ENCODE measurements at regions not wholly inside any gene's neighbourhood (a gene's known extent, or its start where the extent isn't known, plus 50 kb on each side); places are given as distances from the start of the nearest gene placed in this dataset.

GRCh38 chr13:40318366-40318765 is 348.1 kb downstream of the FOXO1 start:
- DNase-seq: no peak

- DNase-seq: no peak
Measured at GRCh38 chr13:40319699-40320579, 346.5 kb downstream of the FOXO1 start.

DNA sequence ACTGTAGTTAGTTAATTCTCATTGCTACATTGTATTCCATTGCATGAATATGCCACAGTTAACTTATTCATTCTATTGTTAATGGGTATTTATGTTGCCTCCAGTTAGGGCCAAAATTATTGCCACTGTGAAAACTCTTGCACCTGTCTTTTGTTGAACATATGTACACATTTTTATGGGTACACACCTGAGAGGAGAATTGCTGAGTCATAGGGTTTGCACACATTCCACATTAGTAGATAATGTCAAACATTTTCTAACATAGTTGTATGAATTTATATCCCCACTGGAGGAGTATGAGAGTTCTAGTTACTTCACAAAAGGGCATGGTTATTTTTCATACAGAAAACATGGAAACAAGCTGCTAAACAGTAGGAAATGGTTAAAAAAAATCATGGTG is 338.4 kb downstream of the FOXO1 start:
- no peak for DNase-seq

- DNase-seq: no peak
Measured at GRCh38 chr13:40329781-40330485, 336.5 kb downstream of the FOXO1 start.

DNA sequence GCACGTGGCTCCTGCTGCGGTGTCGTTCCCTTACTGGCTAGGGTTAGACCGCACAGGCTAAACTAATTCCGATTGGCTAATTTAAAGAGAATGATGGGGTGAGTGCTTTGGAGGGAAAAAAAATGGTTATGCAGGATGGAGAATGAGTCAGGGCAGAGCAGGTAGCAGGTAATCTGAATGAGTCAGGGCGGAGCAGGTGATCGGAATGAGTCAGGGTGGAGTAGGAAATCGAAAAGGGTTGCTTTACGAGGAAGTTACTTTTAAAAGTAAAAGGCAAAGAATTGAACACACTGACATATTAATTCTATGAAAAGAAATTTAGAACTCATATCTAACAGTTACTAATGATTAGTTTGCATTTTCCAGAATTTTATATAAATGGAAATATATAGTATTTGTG is 335.5 kb downstream of the FOXO1 start:
- no peak for DNase-seq

- DNase-seq: no peak
Measured at GRCh38 chr13:40331802-40332201, 334.6 kb downstream of the FOXO1 start.

- no peak for DNase-seq
Measured at GRCh38 chr13:40333226-40333625, 333.2 kb downstream of the FOXO1 start.

- DNase-seq: no peak
Measured at GRCh38 chr13:40334031-40334430, 332.4 kb downstream of the FOXO1 start.

- no peak for DNase-seq
Measured at GRCh38 chr13:40334616-40335015, 331.8 kb downstream of the FOXO1 start.

DNA sequence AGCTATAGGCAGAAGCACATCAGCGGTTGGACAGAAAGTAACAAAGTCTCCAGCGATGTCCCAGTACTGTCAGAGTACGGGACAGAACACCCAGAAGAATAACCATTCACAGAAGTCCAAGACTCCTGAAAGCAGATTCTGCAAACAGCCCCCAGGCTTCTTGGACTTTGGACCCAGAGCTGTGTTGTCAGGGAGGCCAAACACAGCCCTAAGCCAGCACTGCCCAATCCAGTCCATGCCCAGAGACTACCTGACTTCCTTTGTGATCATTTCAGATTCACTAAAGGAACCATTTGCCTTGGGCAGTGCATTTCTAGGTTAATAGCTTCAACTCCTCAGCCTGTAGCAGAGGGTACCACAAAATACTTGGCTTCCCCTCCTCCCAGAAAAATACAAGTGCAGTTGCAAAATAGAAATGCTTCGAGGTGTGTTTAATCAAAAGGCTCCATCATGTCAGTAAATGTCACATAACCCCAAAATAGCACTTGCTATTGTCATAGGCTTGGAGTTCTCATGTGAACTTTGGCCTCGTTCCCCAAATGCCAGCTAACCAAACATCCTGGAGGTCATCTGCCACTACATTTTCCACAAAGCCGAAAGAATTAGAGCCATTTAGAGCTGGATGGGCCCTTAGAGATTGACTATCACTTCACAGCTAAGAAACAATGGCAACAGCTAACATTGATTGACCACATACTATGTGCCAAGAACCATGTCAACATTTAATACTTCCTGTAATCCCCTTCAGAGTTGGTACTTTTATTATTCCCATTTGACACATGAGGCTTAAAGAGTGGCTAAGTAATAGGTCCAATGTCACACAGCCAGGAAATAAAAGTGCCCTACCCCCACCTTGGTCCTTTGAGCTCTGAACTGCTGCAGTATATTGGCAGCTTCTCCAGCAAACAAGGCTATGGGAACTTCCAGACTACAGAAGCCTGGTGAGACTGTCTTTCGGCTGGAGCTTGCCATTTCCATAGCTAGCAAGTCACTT is 329.9 kb downstream of the FOXO1 start:
- DNase-seq: no peak

- DNase-seq: no peak
Measured at GRCh38 chr13:40337651-40338050, 328.8 kb downstream of the FOXO1 start.

DNA sequence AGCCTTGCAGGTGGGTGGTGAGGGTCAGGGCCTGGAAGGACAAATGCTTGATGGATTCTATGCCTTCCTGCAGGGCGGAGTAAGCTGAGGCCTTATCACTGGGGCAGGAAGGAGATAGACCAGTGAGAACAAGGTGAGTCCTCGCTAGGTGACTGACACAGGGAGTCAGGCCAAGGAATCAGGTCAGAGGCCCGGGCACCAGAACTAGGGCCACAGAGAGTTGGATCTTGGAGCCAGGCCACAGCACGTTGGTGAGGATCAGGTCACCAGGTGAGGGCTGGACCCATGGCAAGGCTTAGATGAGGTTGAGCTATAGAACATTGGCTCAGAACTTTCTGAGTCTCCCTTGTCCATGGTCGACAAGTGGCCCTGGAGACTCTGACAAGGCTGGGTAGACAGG is 328.2 kb downstream of the FOXO1 start:
- no peak for DNase-seq

- no peak for DNase-seq
Measured at GRCh38 chr13:40340368-40341095, 325.9 kb downstream of the FOXO1 start.

DNA sequence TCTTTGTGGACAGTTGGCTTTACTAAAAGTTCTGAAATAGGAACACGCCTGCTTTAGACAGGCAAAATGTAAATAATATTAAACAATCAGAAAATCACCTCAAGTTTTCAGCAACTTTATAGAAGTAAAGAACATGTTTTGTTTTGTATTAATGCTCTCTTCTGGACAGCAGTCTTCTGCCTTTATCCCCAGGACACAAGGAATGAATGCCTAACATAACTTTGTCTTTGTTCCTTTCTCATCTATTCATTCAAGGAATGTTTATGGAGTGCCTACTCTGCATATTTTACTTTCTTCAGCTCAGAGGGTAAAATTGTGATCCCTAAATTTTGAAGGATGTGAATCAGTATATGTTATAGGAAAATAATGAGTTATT is 325.4 kb downstream of the FOXO1 start:
- no peak for DNase-seq

DNA sequence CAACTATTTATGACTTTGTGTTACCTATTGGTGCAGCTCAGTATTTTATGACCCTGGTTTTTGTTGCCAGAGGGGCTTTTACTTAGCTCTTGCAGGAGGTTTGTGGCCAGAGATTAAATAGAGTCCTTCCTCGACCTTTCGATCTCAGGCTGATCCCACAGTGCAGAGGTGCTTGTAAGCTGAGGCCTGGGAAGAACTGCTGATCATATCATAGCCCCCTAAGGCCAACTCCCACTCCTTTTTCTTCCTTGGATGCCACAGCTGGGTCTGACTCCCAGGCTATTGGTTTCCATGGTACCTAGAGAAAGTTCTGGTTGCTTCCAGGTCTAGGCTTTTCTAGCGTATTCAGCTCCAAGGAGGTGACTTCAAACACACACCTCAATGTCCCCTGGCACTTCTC is 324.9 kb downstream of the FOXO1 start:
- no peak for DNase-seq

DNA sequence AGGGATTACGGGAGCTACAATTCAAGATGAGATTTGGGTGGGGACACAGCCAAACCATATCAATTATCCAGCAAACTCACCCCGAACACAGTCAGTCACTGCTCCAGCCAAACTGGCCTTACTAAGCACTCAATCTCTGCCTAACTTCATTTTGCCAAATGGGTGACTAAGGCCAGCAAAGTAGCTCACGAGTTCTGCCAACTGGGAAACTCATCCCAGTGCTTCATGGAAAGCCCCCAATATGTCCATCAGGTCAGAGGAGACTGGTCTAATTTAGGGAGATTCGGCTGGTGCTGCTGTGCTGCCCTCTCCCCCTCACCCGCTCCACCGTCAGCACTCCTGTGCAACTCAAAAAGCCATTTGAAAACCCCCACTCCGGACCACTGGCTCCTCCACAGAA is 324.0 kb downstream of the FOXO1 start:
- DNase-seq: no peak

GRCh38 chr13:40342901-40343300 is 323.5 kb downstream of the FOXO1 start:
- no peak for DNase-seq

- no peak for DNase-seq
Measured at GRCh38 chr13:40343550-40344269, 322.7 kb downstream of the FOXO1 start.

DNA sequence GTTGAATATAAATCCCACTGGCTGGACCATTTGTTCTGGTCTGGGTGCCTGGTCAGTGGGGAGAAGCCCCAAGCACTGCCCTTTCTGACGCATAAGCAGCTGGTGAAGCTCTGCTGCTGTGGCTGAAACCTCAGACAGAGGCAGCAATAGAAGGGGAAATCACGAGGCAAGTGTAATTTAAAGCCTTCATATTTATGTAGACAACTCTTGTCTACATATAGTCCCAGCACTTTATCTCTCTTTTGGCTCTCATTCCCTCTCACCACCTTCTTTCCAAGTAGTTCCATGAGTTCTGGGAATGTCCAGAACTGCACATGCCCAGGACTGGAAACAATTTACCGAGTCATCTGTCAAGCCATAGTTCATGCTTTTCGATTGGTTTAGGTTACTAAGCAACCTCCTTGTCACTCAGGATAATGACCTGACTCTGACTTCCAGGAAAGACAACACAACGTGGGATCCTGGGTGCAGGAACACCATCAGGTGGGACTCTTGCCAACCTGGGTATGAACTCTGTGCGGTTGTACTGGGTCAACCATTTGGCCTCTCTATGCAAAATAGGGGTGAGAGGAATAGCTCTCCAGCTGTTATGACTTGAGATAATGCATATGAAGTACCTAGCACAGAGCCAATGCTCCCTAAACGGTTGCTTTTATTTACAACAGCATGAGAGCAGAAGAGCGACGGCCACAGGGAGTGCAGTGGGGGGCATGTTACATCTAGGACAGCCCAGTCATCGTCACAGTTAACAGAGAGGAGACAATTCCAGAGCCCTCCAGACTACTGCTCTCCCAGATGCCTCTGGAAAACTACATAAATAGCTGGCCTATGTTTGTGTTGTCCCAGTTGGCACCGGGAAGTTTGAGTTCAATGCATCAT is 321.9 kb downstream of the FOXO1 start:
- DNase-seq: no peak

DNA sequence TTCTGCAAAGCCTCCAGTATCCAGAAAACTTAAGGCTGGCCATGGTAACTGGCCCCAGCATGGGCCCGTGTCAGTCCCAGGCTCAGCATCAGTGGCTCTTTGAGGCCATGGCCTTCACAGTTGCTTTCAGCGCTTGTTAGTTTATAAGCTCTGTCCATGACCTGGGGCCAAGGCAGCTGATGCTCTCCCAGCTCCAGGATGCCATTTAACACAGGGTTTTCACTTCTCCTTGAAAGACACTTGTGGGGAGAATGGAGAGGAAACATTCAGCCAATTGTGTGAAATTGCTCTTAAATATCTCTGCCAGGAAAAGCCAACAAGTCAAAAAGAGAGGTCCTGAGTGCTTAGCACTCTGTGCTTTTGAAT is 321.3 kb downstream of the FOXO1 start:
- DNase-seq: no peak

Data from AML-193 (cell line).